IMR-90 (cell line): ENCODE measurements at regions not wholly inside any gene's neighbourhood (a gene's known extent, or its start where the extent isn't known, plus 50 kb on each side); places are given as distances from the start of the nearest gene placed in this dataset.
A peak's percentile ranks its signal among the peaks of the same experiment; 100 is the strongest.

ENCODE experiments used
- ATAC-seq: fragments of 200-7000 bp; cut with Tn5 transposase; 2 replicates; pipeline ENCODE4 v1.9.1; 2020; ENCODE audit warnings: low read depth, mild to moderate bottlenecking, moderate library complexity
- BruUV-seq: library from RNA; stranded (reverse); fragments of 400-500 nt; replicated peaks from 2 replicates; lab custom pipeline; 2021; lab: Mats Ljungman, UMichigan
- CTCF ChIA-PET: fragments of 300-600 bp; formaldehyde crosslinking; extraction: SDS; loops from one replicate; lab custom pipeline; 2021; ENCODE audit warnings: antibody characterized with exemption; lab: Yijun Ruan, JAX
- POLR2A ChIA-PET: fragments of 300-600 bp; sonication (Branson Sonifier 250); formaldehyde crosslinking; loops from one replicate; lab custom pipeline; 2022; ENCODE audit warnings: antibody characterized with exemption; ENCODE audit not compliant: unreplicated experiment; lab: Charles Lee
- DNase-seq: peaks from one replicate; pipeline ENCODE4 v3.0.0; 2013
- H2AFZ ChIP-seq: replicated peaks from 2 replicates; pipeline ENCODE3; 2013; ENCODE audit warnings: low read length, mild to moderate bottlenecking; ENCODE audit not compliant: poor library complexity
- H2AK5ac ChIP-seq: 2 replicates; pipeline ENCODE4 v1.6.1; 2013; ENCODE audit warnings: low read depth, low read length, inconsistent platforms
- H2AK9ac ChIP-seq: replicated peaks from 2 replicates; pipeline ENCODE3; 2013; ENCODE audit warnings: mild to moderate bottlenecking, low read depth, low read length, moderate library complexity; ENCODE audit not compliant: poor library complexity
- H2BK120ac ChIP-seq: 2 replicates; pipeline ENCODE4 v1.6.1; 2013; ENCODE audit warnings: low read depth, low read length, inconsistent platforms
- H2BK15ac ChIP-seq: 3 replicates; pipeline ENCODE4 v1.6.1; 2013; ENCODE audit warnings: low read depth, low read length, inconsistent platforms
- H2BK20ac ChIP-seq: 2 replicates; pipeline ENCODE4 v1.6.1; 2013; ENCODE audit warnings: low read depth, mild to moderate bottlenecking, inconsistent platforms, low read length, moderate library complexity
- H2BK5ac ChIP-seq: 2 replicates; pipeline ENCODE4 v1.6.1; 2013; ENCODE audit warnings: mild to moderate bottlenecking, low read depth, low read length, inconsistent platforms; ENCODE audit not compliant: poor library complexity, severe bottlenecking
- H3K14ac ChIP-seq: replicated peaks from 2 replicates; pipeline ENCODE4 v1.6.1; 2013; ENCODE audit warnings: low read depth, low read length, inconsistent platforms
- H3K18ac ChIP-seq: 2 replicates; pipeline ENCODE4 v1.6.1; 2013; ENCODE audit warnings: low read depth, low read length, control low read depth
- H3K23ac ChIP-seq: 2 replicates; pipeline ENCODE4 v1.6.1; 2013; ENCODE audit warnings: low read depth, low read length, inconsistent platforms
- H3K27ac ChIP-seq: 2 replicates; pipeline ENCODE4 v1.5.1; 2013; ENCODE audit warnings: mild to moderate bottlenecking, control low read depth, low read length; ENCODE audit not compliant: insufficient read depth
- H3K27me3 ChIP-seq: 2 replicates; pipeline ENCODE4 v1.6.1; 2013; ENCODE audit warnings: low read length; ENCODE audit not compliant: control insufficient read depth, insufficient read depth
- H3K36me3 ChIP-seq: 2 replicates; pipeline ENCODE4 v1.6.1; 2013; ENCODE audit warnings: low read length, mixed read lengths; ENCODE audit not compliant: control insufficient read depth, insufficient read depth
- H3K4ac ChIP-seq: 2 replicates; pipeline ENCODE4 v1.6.1; 2013; ENCODE audit warnings: low read depth, low read length, inconsistent platforms
- H3K4me1 ChIP-seq: 2 replicates; pipeline ENCODE4 v1.6.1; 2013; ENCODE audit warnings: low read length, mixed read lengths; ENCODE audit not compliant: control insufficient read depth, insufficient read depth
- H3K4me2 ChIP-seq: 2 replicates; pipeline ENCODE4 v1.6.1; 2013; ENCODE audit warnings: low read depth, mild to moderate bottlenecking, control low read depth, low read length, moderate library complexity
- H3K4me3 ChIP-seq: 2 replicates; pipeline ENCODE4 v1.5.1; 2013; ENCODE audit warnings: low read depth, mild to moderate bottlenecking, control low read depth, low read length, moderate library complexity; ENCODE audit not compliant: insufficient read depth
- H3K56ac ChIP-seq: 2 replicates; pipeline ENCODE4 v1.6.1; 2013; ENCODE audit warnings: low read length, inconsistent platforms; ENCODE audit not compliant: insufficient read depth; ENCODE audit errors: extremely low read depth
- H3K79me1 ChIP-seq, 2 experiments: 2 replicates each; pipeline ENCODE4 v1.6.1; 2013; ENCODE audit warnings: low read length in 2 of 2, inconsistent platforms in 1 of 2, low read depth in 1 of 2
- H3K9ac ChIP-seq: 2 replicates; pipeline ENCODE4 v1.6.1; 2013; ENCODE audit warnings: low read depth, low read length, control low read depth
- H3K9me1 ChIP-seq: 2 replicates; pipeline ENCODE4 v1.6.1; 2013; ENCODE audit warnings: low read length, inconsistent platforms; ENCODE audit not compliant: insufficient read depth
- H3K9me3 ChIP-seq: 2 replicates; pipeline ENCODE4 v1.6.1; 2013; ENCODE audit warnings: low read length; ENCODE audit not compliant: control insufficient read depth, insufficient read depth
- H4K20me1 ChIP-seq: 2 replicates; pipeline ENCODE4 v1.6.1; 2013; ENCODE audit warnings: low read length, inconsistent platforms; ENCODE audit not compliant: insufficient read depth
- H4K5ac ChIP-seq: 2 replicates; pipeline ENCODE4 v1.6.1; 2013; ENCODE audit warnings: mild to moderate bottlenecking, low read depth, low read length, control low read depth
- H4K8ac ChIP-seq, 2 experiments: 2 replicates each; pipeline ENCODE4 v1.6.1; 2013; ENCODE audit warnings: low read depth in 2 of 2, low read length in 2 of 2, control low read depth in 1 of 2, inconsistent platforms in 1 of 2
- H4K91ac ChIP-seq: 2 replicates; pipeline ENCODE4 v1.6.1; 2013; ENCODE audit warnings: low read depth, low read length, inconsistent platforms; ENCODE audit not compliant: insufficient read depth
- BHLHE40 ChIP-seq: fragments of 150-350 bp; IDR thresholded peaks from 2 replicates; pipeline ENCODE4 v1.6.1; 2016; ENCODE audit warnings: mild to moderate bottlenecking, low read depth, low read length
- CEBPB ChIP-seq: IDR thresholded peaks from 2 replicates; pipeline ENCODE4 v1.6.1; 2012; ENCODE audit warnings: low read depth, low read length, improper control_type of control experiment
- CHD1 ChIP-seq: IDR thresholded peaks from 2 replicates; pipeline ENCODE4 v1.6.1; 2012; ENCODE audit warnings: low read depth, low read length, improper control_type of control experiment
- CTCF ChIP-seq: conservative IDR thresholded peaks from 2 replicates; pipeline ENCODE4 v1.5.1; 2012; ENCODE audit warnings: mild to moderate bottlenecking, low read depth, low read length, improper control_type of control experiment
- MAFK ChIP-seq: IDR thresholded peaks from 2 replicates; pipeline ENCODE4 v1.6.1; 2012; ENCODE audit warnings: low read depth, low read length, improper control_type of control experiment
- MAZ ChIP-seq: IDR thresholded peaks from 2 replicates; pipeline ENCODE4 v1.6.1; 2012; ENCODE audit warnings: low read depth, mild to moderate bottlenecking, low read length, improper control_type of control experiment, moderate library complexity, borderline replicate concordance
- MXI1 ChIP-seq: IDR thresholded peaks from 2 replicates; pipeline ENCODE4 v1.6.1; 2012; ENCODE audit warnings: low read depth, mild to moderate bottlenecking, low read length, moderate library complexity, borderline replicate concordance
- NFE2L2 ChIP-seq: fragments of 150-350 bp; IDR thresholded peaks from 2 replicates; pipeline ENCODE4 v1.6.1; 2016; ENCODE audit warnings: low read depth, mild to moderate bottlenecking, low read length
- POLR2A ChIP-seq: IDR thresholded peaks from 2 replicates; pipeline ENCODE4 v1.6.1; 2012; ENCODE audit warnings: mild to moderate bottlenecking, low read depth, low read length
- RAD21 ChIP-seq: IDR thresholded peaks from 2 replicates; pipeline ENCODE4 v1.6.1; 2012; ENCODE audit warnings: low read length, improper control_type of control experiment
- RCOR1 ChIP-seq: IDR thresholded peaks from 2 replicates; pipeline ENCODE4 v1.6.1; 2012; ENCODE audit warnings: mild to moderate bottlenecking, low read length, improper control_type of control experiment; ENCODE audit not compliant: insufficient replicate concordance
- SMC3 ChIP-seq: fragments of 150-350 bp; IDR thresholded peaks from 2 replicates; pipeline ENCODE4 v1.6.1; 2016; ENCODE audit warnings: low read depth, mild to moderate bottlenecking, antibody characterized with exemption, low read length, moderate library complexity
- USF2 ChIP-seq: fragments of 150-350 bp; IDR thresholded peaks from 2 replicates; pipeline ENCODE4 v1.6.1; 2017; ENCODE audit warnings: mild to moderate bottlenecking, antibody characterized with exemption, low read length, low read depth
- WGBS, 2 experiments: methylation state at CpG; one replicate each; pipeline versions ENCODE4 v1.1.5 to v1.1.7; 2013; ENCODE audit warnings: missing lambda C conversion rate in 2 of 2; ENCODE audit not compliant: insufficient read length in 1 of 2; ENCODE audit errors: extremely low coverage in 2 of 2; 5-methylcytosine and 5-hydroxymethylcytosine counted together
- dilution Hi-C: fragments of 300-500 bp; cut with HindIII; formaldehyde crosslinking; loops from one replicate; pipeline ENCODE4 v1.14.3; 2018; ENCODE audit warnings: low sequenced_read_pairs; ENCODE audit not compliant: unreplicated experiment
- in situ Hi-C: fragments of 300-500 bp; cut with MboI; formaldehyde crosslinking; loops from 3 replicates; pipeline ENCODE4 v1.14.3; 2019; ENCODE audit warnings: low sequenced_read_pairs, inconsistent platforms, mixed read lengths
- intact Hi-C: fragments of 100-400 bp; cut with micrococcal nuclease; formaldehyde crosslinking; loops from 2 replicates; pipeline ENCODE4 v1.10.0; 2022
- TF ChIP-seq, protein P1 (sequence below): fragments of 150-350 bp; IDR thresholded peaks from 2 replicates; pipeline ENCODE4 v1.6.1; 2016; ENCODE audit warnings: low read depth, mild to moderate bottlenecking, low read length, moderate library complexity, borderline replicate concordance

DNA sequence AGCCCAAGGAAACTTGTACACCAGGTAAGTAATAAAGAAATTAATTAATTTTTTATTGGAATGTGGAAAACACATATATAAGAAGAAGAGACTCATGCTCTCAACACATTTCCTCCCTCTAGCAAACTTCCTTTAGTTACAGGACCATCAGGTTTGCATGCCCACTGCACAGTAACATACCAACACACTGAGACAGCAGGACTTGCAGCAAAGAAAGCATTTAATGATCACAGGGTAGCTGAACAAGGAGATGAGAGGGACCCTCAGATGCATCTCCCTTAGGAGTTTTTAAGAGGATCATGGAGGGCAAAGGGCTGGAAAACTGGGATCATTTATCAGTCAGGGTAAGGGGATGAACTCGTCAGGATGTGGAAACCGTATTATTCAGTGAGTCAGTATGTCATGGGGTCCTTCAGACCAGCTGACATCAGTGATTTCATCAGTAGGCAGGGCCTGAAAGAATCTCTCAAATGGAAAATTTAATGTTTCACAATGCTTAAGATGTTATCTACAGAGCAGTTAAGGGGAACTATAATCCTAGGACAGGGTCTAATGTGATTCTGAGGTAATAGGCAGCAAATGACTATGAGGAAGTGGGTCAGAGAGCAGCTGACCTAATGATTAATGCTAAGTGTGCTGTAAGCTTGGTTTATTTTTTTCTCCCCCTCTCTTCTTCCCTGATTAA is 193.8 kb upstream of the RND3 start:
- Histone ChIP-seq H2BK120ac (peak overlapping the region; percentile 93; the same call in 1 of the 2 replicates), H4K20me1 (no peaks in the 10 kb centered on the region), H4K8ac (peak overlapping the region; percentile 36 to 91), H4K91ac (peak overlapping the region; percentile 68; the same call in 1 of the 2 replicates), H3K9me1 (no peaks in the 10 kb centered on the region), H3K4me1 (peaks cover 7% of the 10 kb centered on the region; the same call in 1 of the 2 replicates), H3K4me3 (no peak overlapping the region), H2BK5ac (peak overlapping the region; percentile 91), H3K27me3 (no peaks in the 10 kb centered on the region), H3K9me3 (no peaks in the 10 kb centered on the region), H2AK9ac (no peak overlapping the region), H3K56ac (no peak overlapping the region), H3K9ac (no peak overlapping the region), H3K18ac (peak overlapping the region; percentile 98), H3K23ac (peak overlapping the region; percentile 87; the same call in 1 of the 2 replicates), H2BK15ac (peak overlapping the region; percentile 61; the same call in 2 of the 3 replicates), H3K14ac (peak overlapping the region; percentile 71), H2AK5ac (peak overlapping the region; percentile 49; the same call in 1 of the 2 replicates), H3K79me1 (no peaks in the 10 kb centered on the region), H4K5ac (peak overlapping the region; percentile 89), H3K36me3 (no peaks in the 10 kb centered on the region), H3K27ac (peak overlapping the region; percentile 81), H2BK20ac (peak overlapping the region; percentile 84), H3K4me2 (peak overlapping the region; percentile 62; the same call in 1 of the 2 replicates), H2AFZ (peak overlapping the region; percentile 62), H3K4ac (peak overlapping the region; percentile 92)
- dilution Hi-C loops = no loop called here
- no CpG with 5 or more reads among the region's 2 CpGs for WGBS, 2 experiments
- in situ Hi-C loops = no loop called here
- POLR2A ChIA-PET = interaction anchor here (0.6 to 1.6 kb wide), 2 partner anchors 18 to 194 kb away, joined by 3 to 4 read pairs; no protein-coding TSS in a partner anchor
- intact Hi-C loops = loop anchor here (5.0 kb wide), 2 partner anchors 194 to 231 kb away; partner anchors contain the start of gene RND3
- CTCF ChIA-PET = interaction anchor here (1.0 kb wide), 1 partner anchor 557 kb away, joined by 3 read pairs; no protein-coding TSS in a partner anchor
- BruUV-seq = no TSS peak
- ATAC-seq = peak; percentile 83
- DNase-seq = peak; percentile 97
- peak; percentile 95 for TF ChIP-seq CEBPB
- no peak for TF ChIP-seq MXI1
- TF ChIP-seq MAZ = no peak
- TF ChIP-seq NFE2L2 = no peak
- TF ChIP-seq RAD21 = peak; percentile 16; the same call in 1 of the 2 replicates
- TF ChIP-seq BHLHE40 = peak; percentile 35; the same call in 1 of the 2 replicates
- no peak for TF ChIP-seq POLR2A
- TF ChIP-seq CHD1 = no peak
- TF ChIP-seq RCOR1 = no peak
- TF ChIP-seq SMC3 = no peak
- TF ChIP-seq, protein P1, sequence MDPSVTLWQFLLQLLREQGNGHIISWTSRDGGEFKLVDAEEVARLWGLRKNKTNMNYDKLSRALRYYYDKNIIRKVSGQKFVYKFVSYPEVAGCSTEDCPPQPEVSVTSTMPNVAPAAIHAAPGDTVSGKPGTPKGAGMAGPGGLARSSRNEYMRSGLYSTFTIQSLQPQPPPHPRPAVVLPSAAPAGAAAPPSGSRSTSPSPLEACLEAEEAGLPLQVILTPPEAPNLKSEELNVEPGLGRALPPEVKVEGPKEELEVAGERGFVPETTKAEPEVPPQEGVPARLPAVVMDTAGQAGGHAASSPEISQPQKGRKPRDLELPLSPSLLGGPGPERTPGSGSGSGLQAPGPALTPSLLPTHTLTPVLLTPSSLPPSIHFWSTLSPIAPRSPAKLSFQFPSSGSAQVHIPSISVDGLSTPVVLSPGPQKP = no peak
- TF ChIP-seq MAFK = peak; percentile 19; the same call in 1 of the 2 replicates
- no peak for TF ChIP-seq CTCF
- TF ChIP-seq USF2 = peak; percentile 77; the same call in 1 of the 2 replicates
